Neuron (in vitro differentiated cells): ENCODE measurements at regions not wholly inside any gene's neighbourhood (a gene's known extent, or its start where the extent isn't known, plus 50 kb on each side); places are given as distances from the start of the nearest gene placed in this dataset.
"Not testable (repeated sequence)": the region's sequence is repeated elsewhere in the genome, so short reads cannot be mapped to it uniquely, and the experiment has no call there.

Source experiments
- H2AFZ ChIP-seq: one replicate; pipeline ENCODE4 v1.6.1; 2013; ENCODE audit warnings: low read depth, mild to moderate bottlenecking, inconsistent platforms, low read length, moderate library complexity
- H3K27me3 ChIP-seq: one replicate; pipeline ENCODE4 v1.6.1; 2013; ENCODE audit warnings: low read length; ENCODE audit not compliant: insufficient read depth
- H3K36me3 ChIP-seq: one replicate; pipeline ENCODE4 v1.6.1; 2013; ENCODE audit warnings: low read length; ENCODE audit not compliant: insufficient read depth
- H3K4me1 ChIP-seq: one replicate; pipeline ENCODE4 v1.6.1; 2013; ENCODE audit warnings: low read length; ENCODE audit not compliant: insufficient read depth
- H3K4me3 ChIP-seq: 2 replicates; pipeline ENCODE4 v1.5.1; 2013; ENCODE audit warnings: mild to moderate bottlenecking, low read length, moderate library complexity
- H3K9me3 ChIP-seq: one replicate; pipeline ENCODE4 v1.6.1; 2013; ENCODE audit warnings: low read length

DNA sequence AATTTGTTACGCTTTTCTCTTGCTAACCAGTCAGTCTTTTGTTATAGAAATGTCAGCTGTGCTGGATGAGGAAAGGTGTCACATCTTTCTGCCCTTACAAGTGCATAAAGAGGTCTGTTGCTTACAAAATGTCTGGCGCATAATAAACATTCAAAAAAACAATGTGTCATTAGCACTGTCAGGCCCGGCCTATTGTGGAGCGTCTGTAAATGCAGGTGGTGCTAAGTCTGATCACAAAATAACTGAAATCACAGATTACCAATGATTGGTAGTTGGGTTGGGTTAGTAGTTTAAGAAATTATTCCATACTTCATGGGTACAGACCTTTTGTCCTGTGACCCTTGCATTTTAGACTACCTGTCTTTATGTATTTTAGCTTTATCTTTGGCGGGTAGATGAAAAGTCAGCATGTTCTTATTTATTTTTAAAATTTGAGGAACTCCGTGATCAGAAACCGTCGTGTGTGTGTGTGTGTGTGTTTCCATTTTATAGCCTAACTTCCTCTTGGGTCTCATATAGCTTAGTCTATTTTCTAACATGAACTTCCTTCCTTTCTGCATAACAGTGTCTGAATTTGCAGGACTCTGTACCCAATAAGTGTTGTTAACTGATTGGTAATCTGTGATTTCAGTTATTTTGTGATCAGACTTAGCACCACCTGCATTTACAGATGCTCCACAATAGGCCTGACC, 88.1 kb upstream of the IFNGR1 start:
- no peak overlapping the region for H3K4me3 ChIP-seq
- no peaks in the 10 kb centered on the region for H3K36me3 ChIP-seq
- H3K9me3 ChIP-seq, result no peaks in the 10 kb centered on the region
- no peak overlapping the region for H2AFZ ChIP-seq
- H3K4me1 ChIP-seq, result no peaks in the 10 kb centered on the region
- H3K27me3 ChIP-seq, result no peaks in the 10 kb centered on the region

GRCh38 chr6:137305691-137306090, 86.5 kb upstream of the IFNGR1 start:
- no peak overlapping the region for H3K4me3 ChIP-seq
- no peaks in the 10 kb centered on the region for H3K27me3 ChIP-seq
- H3K4me1 ChIP-seq, result no peaks in the 10 kb centered on the region
- H3K9me3 ChIP-seq, result no peaks in the 10 kb centered on the region
- H3K36me3 ChIP-seq, result no peaks in the 10 kb centered on the region
- no peak overlapping the region for H2AFZ ChIP-seq

- Histone ChIP-seq H3K9me3 (no peaks in the 10 kb centered on the region), H3K27me3 (no peaks in the 10 kb centered on the region), H3K4me3 (no peak overlapping the region), H2AFZ (no peak overlapping the region), H3K4me1 (no peaks in the 10 kb centered on the region), H3K36me3 (no peaks in the 10 kb centered on the region)
Measured at GRCh38 chr6:137304020-137304780, 85.0 kb upstream of the IFNGR1 start.

GRCh38 chr6:137303441-137303840, 84.3 kb upstream of the IFNGR1 start:
- no peaks in the 10 kb centered on the region for H3K9me3 ChIP-seq
- no peak overlapping the region for H2AFZ ChIP-seq
- H3K4me3 ChIP-seq, result no peak overlapping the region
- H3K36me3 ChIP-seq, result no peaks in the 10 kb centered on the region
- H3K27me3 ChIP-seq, result peaks cover 3% of the 10 kb centered on the region
- H3K4me1 ChIP-seq, result no peaks in the 10 kb centered on the region

DNA sequence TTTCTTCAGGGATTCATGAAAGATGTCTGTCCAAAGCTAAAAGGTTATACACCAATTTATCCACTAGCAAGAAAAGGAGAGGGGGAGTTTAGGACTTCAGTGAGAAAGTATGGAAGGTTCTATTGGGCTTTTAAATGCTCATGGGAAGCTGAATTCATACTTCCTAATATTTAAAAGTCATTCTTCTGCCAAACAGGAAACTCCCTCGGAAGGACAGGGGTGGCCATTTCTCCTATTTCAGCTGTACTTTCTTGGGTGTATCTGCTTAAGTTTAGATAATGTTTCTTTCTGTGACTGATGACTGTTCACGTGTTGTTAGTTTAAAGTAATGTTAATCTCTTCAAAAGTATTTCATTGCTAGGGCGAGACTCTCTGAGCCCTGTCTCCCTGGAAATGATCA, 80.5 kb upstream of the IFNGR1 start:
- Histone ChIP-seq H3K36me3 (no peaks in the 10 kb centered on the region), H3K4me3 (no peak overlapping the region), H3K27me3 (peaks cover 7% of the 10 kb centered on the region)

DNA sequence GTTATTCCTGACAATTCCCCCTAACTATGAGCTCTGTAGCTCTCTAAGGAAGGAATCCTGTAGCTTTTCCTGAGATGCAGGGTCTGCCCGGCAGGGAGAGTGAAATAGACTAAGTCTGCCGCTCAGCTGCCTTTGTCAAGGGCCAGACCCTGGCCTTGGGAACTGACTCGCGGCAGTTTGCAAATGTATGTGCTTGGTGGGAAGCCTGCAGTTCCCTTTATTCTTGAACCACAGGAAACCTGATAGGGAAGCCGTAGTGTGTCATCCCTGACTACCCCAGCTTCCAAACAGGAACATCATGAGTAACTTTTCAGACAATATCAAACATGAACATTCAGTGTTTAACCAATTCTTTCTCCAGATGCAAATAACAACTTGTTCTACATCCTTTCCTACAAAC, 78.7 kb upstream of the IFNGR1 start:
- Histone ChIP-seq H3K36me3 (no peaks in the 10 kb centered on the region), H3K27me3 (peaks cover 7% of the 10 kb centered on the region), H3K4me3 (no peak overlapping the region), H3K9me3 (no peaks in the 10 kb centered on the region), H2AFZ (no peak overlapping the region), H3K4me1 (peaks cover 10% of the 10 kb centered on the region)

More for the DNA sequence above, 80.5 kb upstream of the IFNGR1 start:
- H3K4me1 ChIP-seq, result peaks cover 10% of the 10 kb centered on the region
- no peaks in the 10 kb centered on the region for H3K9me3 ChIP-seq
- no peak overlapping the region for H2AFZ ChIP-seq

- not testable (repeated sequence) for H3K9me3 ChIP-seq, H3K27me3 ChIP-seq, H3K36me3 ChIP-seq, H3K4me1 ChIP-seq, H2AFZ ChIP-seq, H3K4me3 ChIP-seq
Measured at GRCh38 chr6:137292326-137292725, 73.1 kb upstream of the IFNGR1 start.

- H2AFZ ChIP-seq, result no peak overlapping the region
- H3K4me1 ChIP-seq, result no peaks in the 10 kb centered on the region
- no peaks in the 10 kb centered on the region for H3K9me3 ChIP-seq
- no peak overlapping the region for H3K4me3 ChIP-seq
- no peaks in the 10 kb centered on the region for H3K36me3 ChIP-seq
- H3K27me3 ChIP-seq, result peaks cover 2% of the 10 kb centered on the region
Measured at GRCh38 chr6:137291441-137291840, 72.3 kb upstream of the IFNGR1 start.

DNA sequence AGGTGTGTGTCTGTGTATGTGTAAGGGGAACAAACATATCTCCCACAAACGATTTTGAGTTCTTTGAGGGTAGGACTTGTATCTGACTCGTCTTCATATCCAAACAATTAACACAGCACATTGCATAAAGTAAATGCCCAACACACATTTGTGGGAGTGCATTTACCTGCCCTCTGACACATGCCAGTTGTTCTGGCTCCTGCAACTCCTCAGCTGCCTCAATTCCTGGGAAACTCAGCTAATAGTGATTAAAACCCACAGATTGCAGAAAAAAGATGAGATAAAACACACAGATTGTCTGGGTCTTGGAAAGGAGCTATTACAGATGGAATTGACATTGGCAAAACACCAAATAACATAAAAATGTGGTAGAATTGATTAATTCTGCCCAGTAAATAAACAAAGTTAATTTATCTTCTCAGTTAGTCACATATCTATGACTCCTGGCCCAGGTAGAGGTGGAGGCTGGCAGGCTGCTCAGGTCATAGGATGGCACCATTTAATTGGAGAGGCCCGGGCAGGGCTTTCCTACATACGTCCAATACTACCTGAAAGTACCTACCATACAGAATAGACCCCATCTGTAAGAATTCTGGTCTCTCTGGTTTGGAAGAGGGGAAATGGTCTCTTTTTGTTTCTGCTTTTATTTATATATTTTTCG, 71.5 kb upstream of the IFNGR1 start:
- H2AFZ ChIP-seq, result no peak overlapping the region
- H3K9me3 ChIP-seq, result no peaks in the 10 kb centered on the region
- no peak overlapping the region for H3K4me3 ChIP-seq
- H3K4me1 ChIP-seq, result no peaks in the 10 kb centered on the region
- H3K36me3 ChIP-seq, result no peaks in the 10 kb centered on the region
- H3K27me3 ChIP-seq, result peaks cover 2% of the 10 kb centered on the region

DNA sequence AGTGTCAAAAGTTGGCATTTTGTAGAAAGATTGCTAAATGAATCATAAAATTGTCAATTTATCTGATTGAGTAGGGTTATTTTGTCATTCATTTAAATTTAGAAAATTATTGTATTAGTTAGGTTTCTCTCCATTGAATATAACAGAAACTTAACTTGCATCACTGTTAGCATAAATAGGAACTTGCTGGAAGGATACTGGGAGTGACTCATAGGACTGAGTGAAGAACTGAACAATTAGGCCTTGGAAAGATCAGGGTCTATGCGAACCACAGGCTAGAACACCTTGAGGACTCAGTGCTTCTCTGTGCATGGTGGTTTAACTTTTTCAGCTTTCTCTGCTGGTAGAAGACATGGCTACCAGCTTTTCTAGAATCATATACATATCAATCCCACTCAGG, 67.7 kb upstream of the IFNGR1 start:
- Histone ChIP-seq H3K4me1 (no peaks in the 10 kb centered on the region), H3K9me3 (no peaks in the 10 kb centered on the region), H2AFZ (no peak overlapping the region), H3K4me3 (no peak overlapping the region), H3K27me3 (peaks cover 6% of the 10 kb centered on the region), H3K36me3 (no peaks in the 10 kb centered on the region)

GRCh38 chr6:137286368-137286767, 67.2 kb upstream of the IFNGR1 start:
- H3K4me3 ChIP-seq, result no peak overlapping the region
- no peaks in the 10 kb centered on the region for H3K9me3 ChIP-seq
- H2AFZ ChIP-seq, result no peak overlapping the region
- H3K36me3 ChIP-seq, result no peaks in the 10 kb centered on the region
- H3K27me3 ChIP-seq, result peaks cover 11% of the 10 kb centered on the region
- H3K4me1 ChIP-seq, result no peaks in the 10 kb centered on the region

- H3K36me3 ChIP-seq, result no peaks in the 10 kb centered on the region
- H3K4me3 ChIP-seq, result no peak overlapping the region
- H3K27me3 ChIP-seq, result peaks cover 22% of the 10 kb centered on the region
Measured at GRCh38 chr6:137284811-137285110, 65.6 kb upstream of the IFNGR1 start.

DNA sequence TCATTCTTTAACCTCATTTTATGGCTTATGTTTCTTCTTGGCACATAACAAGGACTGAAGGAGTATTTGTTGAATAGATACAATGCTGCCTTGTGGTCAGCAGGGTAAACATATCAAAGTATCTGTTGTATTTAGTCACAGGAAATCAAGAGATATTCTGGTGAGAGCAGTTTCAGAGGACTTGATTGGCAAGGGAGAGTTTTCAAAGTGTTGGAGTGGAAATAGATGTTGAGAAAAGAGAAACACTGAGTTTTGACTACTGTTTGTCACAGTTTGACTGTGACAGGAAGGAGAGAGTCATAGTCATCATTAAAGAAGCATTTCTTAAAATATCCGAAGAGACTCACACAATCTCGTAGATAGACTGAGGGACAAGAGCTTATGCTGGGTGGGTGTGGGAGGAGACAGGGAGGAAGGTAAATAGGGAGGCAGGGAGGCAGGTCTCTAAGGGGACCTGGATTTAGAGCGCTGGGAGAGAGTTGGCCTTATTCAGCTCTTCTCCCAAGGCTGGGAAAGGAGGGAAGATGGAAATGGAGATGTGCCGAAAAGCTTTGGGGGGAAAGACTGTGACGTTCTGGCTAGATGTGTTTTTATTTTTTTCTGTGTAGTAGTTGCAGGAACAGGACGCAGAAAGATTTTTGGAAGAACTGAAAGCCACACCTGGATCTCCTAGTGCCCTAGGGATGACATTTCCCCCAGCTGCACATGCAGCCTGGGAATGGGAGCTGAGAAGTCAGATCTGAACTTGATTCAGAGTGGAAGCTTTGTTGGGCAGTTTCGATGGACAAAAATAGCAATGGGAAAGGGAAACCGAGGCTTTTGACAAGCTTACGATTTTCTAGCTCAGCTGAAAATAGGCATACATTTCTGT, 65.0 kb upstream of the IFNGR1 start:
- H3K4me3 ChIP-seq, result no peak overlapping the region
- H2AFZ ChIP-seq, result no peak overlapping the region
- no peaks in the 10 kb centered on the region for H3K36me3 ChIP-seq
- no peaks in the 10 kb centered on the region for H3K4me1 ChIP-seq
- no peaks in the 10 kb centered on the region for H3K9me3 ChIP-seq
- peaks cover 25% of the 10 kb centered on the region for H3K27me3 ChIP-seq

More at GRCh38 chr6:137284811-137285110, 65.6 kb upstream of the IFNGR1 start:
- H3K4me1 ChIP-seq, result no peaks in the 10 kb centered on the region
- no peaks in the 10 kb centered on the region for H3K9me3 ChIP-seq
- no peak overlapping the region for H2AFZ ChIP-seq
